ENCODE measurements at regions not wholly inside any gene's neighbourhood (a gene's known extent, or its start where the extent isn't known, plus 50 kb on each side); places are given as distances from the start of the nearest gene placed in this dataset.

DNA sequence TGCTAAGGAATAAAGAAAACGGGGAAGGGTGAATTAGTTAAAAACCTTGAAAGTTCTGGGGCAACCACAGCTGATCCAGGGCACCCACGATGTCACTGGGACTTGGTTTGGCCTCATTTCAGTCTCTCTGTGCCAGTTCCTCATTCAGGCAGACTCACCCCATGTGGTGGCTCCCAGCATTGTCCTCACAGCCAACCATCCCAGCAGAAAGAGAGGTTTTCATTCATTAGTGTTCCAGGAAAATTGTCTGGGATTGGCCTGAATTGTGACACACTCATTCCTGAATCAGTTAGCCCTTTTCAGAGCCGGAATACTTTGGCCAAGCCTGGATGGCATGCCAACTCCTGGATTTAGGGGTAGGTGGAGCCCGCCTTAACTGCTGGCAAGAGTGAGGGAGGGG is 367.7 kb downstream of the PRDM2 start:
- TF ChIP-seq, protein P1, sequence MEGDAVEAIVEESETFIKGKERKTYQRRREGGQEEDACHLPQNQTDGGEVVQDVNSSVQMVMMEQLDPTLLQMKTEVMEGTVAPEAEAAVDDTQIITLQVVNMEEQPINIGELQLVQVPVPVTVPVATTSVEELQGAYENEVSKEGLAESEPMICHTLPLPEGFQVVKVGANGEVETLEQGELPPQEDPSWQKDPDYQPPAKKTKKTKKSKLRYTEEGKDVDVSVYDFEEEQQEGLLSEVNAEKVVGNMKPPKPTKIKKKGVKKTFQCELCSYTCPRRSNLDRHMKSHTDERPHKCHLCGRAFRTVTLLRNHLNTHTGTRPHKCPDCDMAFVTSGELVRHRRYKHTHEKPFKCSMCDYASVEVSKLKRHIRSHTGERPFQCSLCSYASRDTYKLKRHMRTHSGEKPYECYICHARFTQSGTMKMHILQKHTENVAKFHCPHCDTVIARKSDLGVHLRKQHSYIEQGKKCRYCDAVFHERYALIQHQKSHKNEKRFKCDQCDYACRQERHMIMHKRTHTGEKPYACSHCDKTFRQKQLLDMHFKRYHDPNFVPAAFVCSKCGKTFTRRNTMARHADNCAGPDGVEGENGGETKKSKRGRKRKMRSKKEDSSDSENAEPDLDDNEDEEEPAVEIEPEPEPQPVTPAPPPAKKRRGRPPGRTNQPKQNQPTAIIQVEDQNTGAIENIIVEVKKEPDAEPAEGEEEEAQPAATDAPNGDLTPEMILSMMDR (IDR thresholded peaks at IDR 0.05) = no peak
- no peak for TF ChIP-seq EZH2 (IDR thresholded peaks at IDR 0.05; ENCODE audit: borderline replicate concordance, insufficient read depth, low read depth, low read length, poor library complexity, severe bottlenecking)

Data from B cell (primary cell).